Small intestine (tissue), 7 donors: ENCODE measurements at regions not wholly inside any gene's neighbourhood (a gene's known extent, or its start where the extent isn't known, plus 50 kb on each side); places are given as distances from the start of the nearest gene placed in this dataset.

Experiments
- DNase-seq, 2 donors: peaks; one replicate each; pipeline versions ENCODE4 v3.0.0 to v3.0.0-alpha.2; 2013
- FAIRE-seq: peaks from 2 replicates; lab custom pipeline; 2012; peaks lifted over from hg19 to GRCh38; lab: Jason Lieb, UNC
- H3K27ac ChIP-seq, 3 donors: one replicate each; pipeline ENCODE4 v1.5.1; 2013; ENCODE audit warnings: low read length in 2 of 3, mild to moderate bottlenecking in 2 of 3, control low read depth in 1 of 3, inconsistent platforms in 1 of 3, low read depth in 1 of 3, moderate library complexity in 1 of 3
- H3K27me3 ChIP-seq, 3 donors: one replicate each; pipeline ENCODE4 v1.6.1; 2013; ENCODE audit warnings: low read length in 3 of 3, inconsistent platforms in 1 of 3; ENCODE audit not compliant: control insufficient read depth in 3 of 3, insufficient read depth in 3 of 3
- H3K36me3 ChIP-seq, 3 donors: one replicate each; pipeline ENCODE4 v1.6.1; 2013; ENCODE audit warnings: low read length in 3 of 3, inconsistent platforms in 1 of 3, low read depth in 1 of 3, mild to moderate bottlenecking in 1 of 3, moderate library complexity in 1 of 3; ENCODE audit not compliant: control insufficient read depth in 3 of 3, insufficient read depth in 2 of 3
- H3K4me1 ChIP-seq, 3 donors: one replicate each; pipeline ENCODE4 v1.6.1; 2013; ENCODE audit warnings: low read length in 2 of 3, inconsistent platforms in 1 of 3, low read depth in 1 of 3, mild to moderate bottlenecking in 1 of 3, moderate library complexity in 1 of 3; ENCODE audit not compliant: control insufficient read depth in 3 of 3, insufficient read depth in 2 of 3
- H3K4me3 ChIP-seq, 3 donors: one replicate each; pipeline ENCODE4 v1.5.1; 2013; ENCODE audit warnings: low read length in 3 of 3, control low read depth in 1 of 3, inconsistent platforms in 1 of 3, low read depth in 1 of 3, mild to moderate bottlenecking in 1 of 3, moderate library complexity in 1 of 3
- H3K9me3 ChIP-seq, 2 donors: one replicate each; pipeline ENCODE4 v1.6.1; 2013; ENCODE audit warnings: low read depth in 1 of 2, low read length in 1 of 2; ENCODE audit not compliant: control insufficient read depth in 2 of 2, insufficient read depth in 1 of 2
- WGBS, 3 donors: extraction: QIAGEN DNeasy Blood & Tissue Kit; methylation state at CpG; one replicate each; pipeline ENCODE4 v1.1.7; 2013; 5-methylcytosine and 5-hydroxymethylcytosine counted together
- donor health status: healthy with polysubstance abuse.
- donor health status: control.
- donor health status: control.
- donor health status: Bipolar disorder and iron deficiency.
- donor health status: healthy.

DNA sequence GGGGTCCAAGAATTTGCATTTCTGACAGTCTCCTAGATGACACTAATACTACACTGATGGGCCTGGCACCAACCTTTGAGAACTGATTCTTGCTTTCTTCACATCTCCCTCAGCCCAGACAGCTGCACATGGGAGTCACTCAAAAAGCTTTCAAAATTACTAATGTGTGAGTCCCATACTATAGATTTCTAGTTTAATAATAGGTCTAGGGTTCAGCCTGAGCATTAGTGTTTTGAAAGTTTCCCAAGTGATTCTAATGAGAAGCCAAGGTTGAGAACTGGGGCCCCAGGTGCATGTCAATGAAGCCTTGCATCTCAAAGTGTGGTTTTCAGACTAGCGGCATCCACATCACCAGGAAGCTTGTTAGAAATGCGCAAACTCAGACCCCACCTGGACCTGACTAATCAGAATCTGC is 159.9 kb upstream of the CMC1 start:
- 78 to 89% (median 82%) methylated on average over 2 of the region's 2 CpGs for WGBS, 3 donors
- Histone ChIP-seq H3K4me1 (peaks cover 0 to 4% (median 0%) of the 10 kb centered on the region in 3 donors), H3K27me3 (peaks cover 0 to 2% (median 0%) of the 10 kb centered on the region in 3 donors), H3K4me3 (no peak overlapping the region), H3K36me3 (no peaks in the 10 kb centered on the region), H3K27ac (no peak overlapping the region), H3K9me3 (no peaks in the 10 kb centered on the region)
- DNase-seq (no peak), FAIRE-seq (no peak)

DNA sequence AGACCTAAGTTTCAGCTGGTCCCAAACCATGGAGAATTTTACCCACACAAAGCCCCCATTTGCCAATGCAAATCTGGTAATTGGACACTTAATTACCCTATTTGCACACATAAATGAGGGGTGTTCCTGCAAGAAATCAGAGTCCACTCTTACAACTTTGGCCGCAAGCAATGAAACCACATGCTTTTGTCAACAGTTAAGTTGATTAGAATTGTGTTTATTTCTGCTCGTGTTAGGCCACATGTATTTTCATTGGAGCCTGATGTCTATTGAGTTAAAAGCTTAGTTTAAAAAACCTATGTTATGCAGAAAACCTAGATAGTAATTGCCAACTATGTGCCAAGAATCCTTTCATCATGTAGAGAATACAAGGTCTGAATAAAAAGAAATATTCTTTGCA is 153.8 kb upstream of the CMC1 start:
- DNase-seq (no peak), FAIRE-seq (no peak)
- peaks cover 0 to 2% (median 0%) of the 10 kb centered on the region in 3 donors for H3K27me3 ChIP-seq
- H3K9me3 ChIP-seq, result peaks cover 0 to 5% of the 10 kb centered on the region in 2 donors
- no peaks in the 10 kb centered on the region for H3K4me1 ChIP-seq
- 77 to 78% (median 78%) methylated on average over 2 of the region's 2 CpGs for WGBS, 3 donors
- no peak overlapping the region for H3K27ac ChIP-seq
- H3K36me3 ChIP-seq, result no peaks in the 10 kb centered on the region
- no peak overlapping the region for H3K4me3 ChIP-seq

GRCh38 chr3:28088811-28089526 is 152.4 kb upstream of the CMC1 start:
- no peak overlapping the region for H3K27ac ChIP-seq
- H3K4me1 ChIP-seq, result no peaks in the 10 kb centered on the region
- no peak overlapping the region for H3K4me3 ChIP-seq
- FAIRE-seq, result no peak
- no peak for DNase-seq
- no peaks in the 10 kb centered on the region for H3K36me3 ChIP-seq
- no peaks in the 10 kb centered on the region for H3K27me3 ChIP-seq
- H3K9me3 ChIP-seq, result peaks cover 0 to 13% of the 10 kb centered on the region in 2 donors
- WGBS, 3 donors, result 83 to 91% (median 85%) methylated on average over 7 of the region's 7 CpGs

DNA sequence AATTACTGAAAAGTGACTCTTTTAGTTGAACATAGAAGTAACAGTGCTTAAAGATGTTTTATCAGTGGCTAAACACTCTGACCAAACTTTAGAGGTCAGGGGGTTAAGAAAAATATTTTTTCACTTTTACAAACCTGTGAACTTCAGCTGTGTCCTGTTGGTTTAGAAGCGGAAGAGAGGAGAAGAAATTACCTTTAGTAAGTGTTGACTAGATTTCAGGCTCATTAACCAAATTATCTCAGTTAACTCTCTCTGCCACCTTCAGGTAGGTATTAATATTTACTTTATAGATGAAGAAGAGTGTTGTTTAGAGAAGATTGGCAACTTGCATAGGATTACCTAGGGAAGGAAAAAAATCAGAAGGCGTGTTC is 151.9 kb upstream of the CMC1 start:
- Histone ChIP-seq H3K9me3 (peaks cover 0 to 16% of the 10 kb centered on the region in 2 donors), H3K4me3 (no peak overlapping the region), H3K27me3 (peaks cover 0 to 2% (median 0%) of the 10 kb centered on the region in 3 donors), H3K4me1 (no peaks in the 10 kb centered on the region), H3K27ac (no peak overlapping the region), H3K36me3 (no peaks in the 10 kb centered on the region)
- 88 to 97% (median 94%) methylated on average over 2 of the region's 2 CpGs for WGBS, 3 donors
- no peak for FAIRE-seq
- DNase-seq, result no peak

DNA sequence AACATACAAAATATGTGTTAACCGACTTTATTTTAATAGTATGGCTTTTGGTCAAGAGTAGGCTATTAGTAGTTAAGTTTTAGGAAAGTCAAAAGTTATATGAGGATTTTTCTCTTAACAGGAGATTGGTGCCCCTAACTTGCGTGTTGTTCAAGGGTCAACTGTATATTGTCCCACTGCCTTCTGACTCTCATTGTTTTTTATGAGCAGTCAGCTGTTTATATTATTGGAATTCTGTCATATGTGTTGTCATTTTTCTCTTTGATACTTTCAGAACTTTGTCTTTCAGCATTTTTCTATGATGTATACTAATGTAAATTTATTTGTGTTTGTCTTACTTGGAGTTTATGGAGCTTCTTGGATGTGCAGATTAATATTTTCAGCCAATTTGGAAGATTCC is 142.1 kb upstream of the CMC1 start:
- H3K36me3 ChIP-seq, result no peaks in the 10 kb centered on the region
- H3K4me1 ChIP-seq, result no peaks in the 10 kb centered on the region
- H3K27me3 ChIP-seq, result peaks cover 0 to 3% (median under 1%) of the 10 kb centered on the region in 3 donors
- FAIRE-seq (no peak), DNase-seq (no peak)
- no peak overlapping the region for H3K27ac ChIP-seq
- H3K9me3 ChIP-seq, result peaks cover 0 to 7% of the 10 kb centered on the region in 2 donors
- 92 to 95% (median 94%) methylated on average over 2 of the region's 2 CpGs for WGBS, 3 donors
- H3K4me3 ChIP-seq, result no peak overlapping the region

DNA sequence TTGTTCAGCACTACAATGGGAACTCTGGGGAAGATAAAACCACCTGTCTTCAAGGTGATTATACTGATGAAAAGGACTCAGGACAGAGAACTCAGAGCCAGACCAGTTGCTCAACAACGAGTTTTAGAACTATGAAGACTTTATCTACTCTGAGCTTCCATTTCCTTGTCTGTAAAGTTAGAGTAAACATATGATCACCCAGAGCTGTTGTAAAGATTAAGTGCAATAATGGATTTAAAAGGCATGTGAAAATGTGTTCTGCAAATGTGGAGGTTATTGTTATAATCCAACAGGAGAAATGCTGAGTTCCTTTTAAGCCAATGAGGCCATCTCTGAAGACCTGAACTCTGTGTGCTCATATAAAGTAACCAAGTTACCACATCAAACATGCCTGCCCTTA is 139.7 kb upstream of the CMC1 start:
- no peak overlapping the region for H3K4me3 ChIP-seq
- peaks cover 0 to 3% (median 0%) of the 10 kb centered on the region in 3 donors for H3K27me3 ChIP-seq
- FAIRE-seq (no peak), DNase-seq (peak; percentile 21 to 44)
- no peaks in the 10 kb centered on the region for H3K36me3 ChIP-seq
- peaks cover 0 to 7% of the 10 kb centered on the region in 2 donors for H3K9me3 ChIP-seq
- no peak overlapping the region for H3K27ac ChIP-seq
- 6 to 33% (median 9%) methylated on average over 1 of the region's 1 CpG for WGBS, 3 donors
- no peaks in the 10 kb centered on the region for H3K4me1 ChIP-seq

- Histone ChIP-seq H3K4me3 (no peak overlapping the region), H3K4me1 (no peaks in the 10 kb centered on the region), H3K27ac (no peak overlapping the region), H3K27me3 (peaks cover 0 to 3% (median 0%) of the 10 kb centered on the region in 3 donors), H3K36me3 (no peaks in the 10 kb centered on the region), H3K9me3 (peaks cover 0 to 5% of the 10 kb centered on the region in 2 donors)
- no peak for DNase-seq
- no peak for FAIRE-seq
- WGBS, 3 donors, result 69 to 85% (median 76%) methylated on average over 3 of the region's 3 CpGs
Observed at GRCh38 chr3:28103861-28104260, 137.6 kb upstream of the CMC1 start.

GRCh38 chr3:28104896-28105534 is 136.4 kb upstream of the CMC1 start:
- no peak for DNase-seq
- FAIRE-seq, result no peak
- H3K4me1 ChIP-seq, result no peaks in the 10 kb centered on the region
- peaks cover 0 to 3% (median 0%) of the 10 kb centered on the region in 3 donors for H3K27me3 ChIP-seq
- H3K36me3 ChIP-seq, result no peaks in the 10 kb centered on the region
- H3K4me3 ChIP-seq, result no peak overlapping the region
- no peaks in the 10 kb centered on the region for H3K9me3 ChIP-seq
- H3K27ac ChIP-seq, result no peak overlapping the region
- WGBS, 3 donors, result 87 to 95% (median 89%) methylated on average over 11 of the region's 11 CpGs
